B cell (primary cell): ENCODE measurements at regions not wholly inside any gene's neighbourhood (a gene's known extent, or its start where the extent isn't known, plus 50 kb on each side); places are given as distances from the start of the nearest gene placed in this dataset.

Experiments
- ATAC-seq: fragments of 200-7000 bp; cut with Tn5 transposase; one replicate; pipeline ENCODE4 v1.10.0; 2021; ENCODE audit warnings: low read depth, mild to moderate bottlenecking, moderate number of reproducible peaks, moderate library complexity
- CTCF ChIA-PET: fragments of 350-600 bp; sonication (Branson Sonifier 250); formaldehyde crosslinking; loops from one replicate; lab custom pipeline; 2021; ENCODE audit warnings: antibody characterized with exemption, inconsistent platforms; lab: Charles Lee
- POLR2A ChIA-PET: fragments of 350-600 bp; sonication (Branson Sonifier 250); formaldehyde crosslinking; loops from one replicate; lab custom pipeline; 2021; ENCODE audit warnings: antibody characterized with exemption; lab: Charles Lee
- DNase-seq: peaks from one replicate; pipeline ENCODE4 v3.0.0; 2013
- H2AFZ ChIP-seq: 2 replicates; pipeline ENCODE4 v1.6.1; 2012; ENCODE audit warnings: mild to moderate bottlenecking, low read depth, low read length; ENCODE audit not compliant: insufficient read depth, poor library complexity, severe bottlenecking
- H3K27ac ChIP-seq, 2 donors: 1 replicate in 1 of 2; 2 replicates in 1 of 2; pipeline ENCODE4 v1.5.1; 2012 to 2013; ENCODE audit warnings: low read length in 2 of 2, mild to moderate bottlenecking in 2 of 2, moderate library complexity in 1 of 2
- H3K27me3 ChIP-seq, 4 experiments: fragments of 200-600 bp in 1 of 4; sonication (generic) in 1 of 4; replicated peaks in 1 of 4; 1 replicate in 2 of 4; 2 replicates in 2 of 4; pipeline versions ENCODE4 v1.6.1 to v1.7.0; 2013 to 2016; ENCODE audit warnings: low read length in 3 of 4, mild to moderate bottlenecking in 2 of 4, mixed read lengths in 1 of 4, moderate library complexity in 1 of 4; ENCODE audit not compliant: insufficient read depth in 4 of 4, control insufficient read depth in 3 of 4; ENCODE audit errors: control extremely low read depth in 1 of 4
- H3K36me3 ChIP-seq, 2 experiments: replicated peaks in 1 of 2; 1 replicate in 1 of 2; 2 replicates in 1 of 2; pipeline versions ENCODE4 v1.6.1 to v1.7.1; 2013; ENCODE audit warnings: low read length in 1 of 2; ENCODE audit not compliant: insufficient read depth in 2 of 2, control insufficient read depth in 1 of 2; ENCODE audit errors: control extremely low read depth in 1 of 2, extremely low read depth in 1 of 2
- H3K4me1 ChIP-seq, 2 donors: fragments of 200-600 bp in 1 of 2; sonication (generic) in 1 of 2; 1 replicate in 1 of 2; 2 replicates in 1 of 2; pipeline versions ENCODE4 v1.5.1 to v1.6.1; 2013 to 2017; ENCODE audit warnings: low read length in 2 of 2; ENCODE audit not compliant: control insufficient read depth in 2 of 2, insufficient read depth in 2 of 2
- H3K4me2 ChIP-seq: replicated peaks from 2 replicates; pipeline ENCODE3; 2012; ENCODE audit warnings: mild to moderate bottlenecking, low read depth, low read length; ENCODE audit not compliant: poor library complexity, severe bottlenecking
- H3K4me3 ChIP-seq, 5 experiments: fragments of 200-600 bp in 1 of 5; sonication (generic) in 1 of 5; 1 replicate in 3 of 5; 2 replicates in 2 of 5; pipeline versions ENCODE4 v1.5.1 to v1.7.0; 2011 to 2016; ENCODE audit warnings: low read length in 4 of 5, mild to moderate bottlenecking in 4 of 5, low read depth in 2 of 5, control low read depth in 1 of 5, moderate library complexity in 1 of 5; ENCODE audit not compliant: insufficient read depth in 1 of 5; ENCODE audit errors: control extremely low read depth in 1 of 5, extremely low read depth in 1 of 5
- H3K79me2 ChIP-seq: fragments of 200-600 bp; sonication (generic); one replicate; pipeline ENCODE4 v1.6.0; 2016; ENCODE audit warnings: low read length; ENCODE audit not compliant: control insufficient read depth, insufficient read depth
- H3K9ac ChIP-seq: fragments of 200-600 bp; sonication (generic); 2 replicates; pipeline ENCODE4 v1.6.1; 2017; ENCODE audit warnings: mild to moderate bottlenecking, low read length, moderate library complexity
- H3K9me3 ChIP-seq, 3 donors: one replicate each; pipeline versions ENCODE4 v1.6.1 to v1.7.1; 2013; ENCODE audit warnings: low read length in 2 of 3; ENCODE audit not compliant: control insufficient read depth in 2 of 3, insufficient read depth in 1 of 3; ENCODE audit errors: control extremely low read depth in 1 of 3
- H4K20me1 ChIP-seq: 2 replicates; pipeline ENCODE4 v1.6.0; 2012; ENCODE audit warnings: mild to moderate bottlenecking, low read length; ENCODE audit not compliant: insufficient read depth, control insufficient read depth, poor library complexity, severe bottlenecking
- H3K27ac Mint-ChIP-seq: one replicate; pipeline ENCODE4 v1.8.0; 2021; ENCODE audit warnings: mixed read lengths
- H3K27me3 Mint-ChIP-seq: one replicate; pipeline ENCODE4 v1.8.0; 2021; ENCODE audit warnings: mixed read lengths
- H3K4me1 Mint-ChIP-seq: one replicate; pipeline ENCODE4 v1.8.0; 2021; ENCODE audit warnings: mixed read lengths
- H3K4me3 Mint-ChIP-seq: one replicate; pipeline ENCODE4 v1.8.0; 2021; ENCODE audit warnings: mixed read lengths
- H3K9me3 Mint-ChIP-seq: one replicate; pipeline ENCODE4 v1.8.0; 2022; ENCODE audit warnings: mixed read lengths; ENCODE audit not compliant: insufficient read depth
- CTCF ChIP-seq: fragments of 200-600 bp; IDR thresholded peaks from one replicate; pipeline ENCODE4 v1.8.0; 2022; ENCODE audit warnings: antibody characterized with exemption, mild to moderate bottlenecking
- EZH2 ChIP-seq: IDR thresholded peaks from 2 replicates; pipeline ENCODE4 v1.6.1; 2012; ENCODE audit warnings: borderline replicate concordance, low read depth, mild to moderate bottlenecking, moderate library complexity, low read length; ENCODE audit not compliant: insufficient read depth, poor library complexity, severe bottlenecking
- WGBS: methylation state at CpG from one replicate; pipeline ENCODE4 v1.1.5; 2013; ENCODE audit warnings: missing lambda C conversion rate; ENCODE audit not compliant: insufficient coverage; 5-methylcytosine and 5-hydroxymethylcytosine counted together
- intact Hi-C: fragments of 100-400 bp; cut with micrococcal nuclease; formaldehyde crosslinking; loops from one replicate; pipeline ENCODE4 v1.10.0; 2022

GRCh38 chrX:96382018-96382417, 302.6 kb upstream of the DIAPH2 start:
- Histone ChIP-seq H3K9ac (no peak overlapping the region), H3K36me3 (no peaks in the 10 kb centered on the region), H3K27me3 (no peaks in the 10 kb centered on the region), H4K20me1 (no peaks in the 10 kb centered on the region), H3K27ac (no peak overlapping the region), H3K4me2 (no peak overlapping the region), H3K4me3 (no peak overlapping the region), H2AFZ (no peak overlapping the region), H3K9me3 (no peaks in the 10 kb centered on the region), H3K4me1 (no peaks in the 10 kb centered on the region), H3K79me2 (no peaks in the 10 kb centered on the region)
- DNase-seq (no peak), ATAC-seq (no peak)
- H3K27me3 Mint-ChIP-seq = no peaks in the 10 kb centered on the region
- TF ChIP-seq EZH2 (no peak), CTCF (no peak)
- no peak overlapping the region for H3K4me3 Mint-ChIP-seq
- intact Hi-C loops = no loop called here
- CTCF ChIA-PET = no interaction called here
- H3K4me1 Mint-ChIP-seq = no peaks in the 10 kb centered on the region
- no peak overlapping the region for H3K27ac Mint-ChIP-seq
- POLR2A ChIA-PET = no interaction called here
- no peaks in the 10 kb centered on the region for H3K9me3 Mint-ChIP-seq

- Histone ChIP-seq H3K9me3 (no peaks in the 10 kb centered on the region), H3K4me1 (no peaks in the 10 kb centered on the region), H3K9ac (no peak overlapping the region), H4K20me1 (no peaks in the 10 kb centered on the region), H3K27me3 (no peaks in the 10 kb centered on the region), H2AFZ (no peak overlapping the region), H3K27ac (no peak overlapping the region), H3K36me3 (no peaks in the 10 kb centered on the region), H3K4me2 (no peak overlapping the region), H3K79me2 (no peaks in the 10 kb centered on the region), H3K4me3 (no peak overlapping the region)
- no peaks in the 10 kb centered on the region for H3K27me3 Mint-ChIP-seq
- ATAC-seq (no peak), DNase-seq (no peak)
- H3K4me3 Mint-ChIP-seq = no peak overlapping the region
- intact Hi-C loops = no loop called here
- no peak for TF ChIP-seq CTCF
- no peak for TF ChIP-seq EZH2
- no peaks in the 10 kb centered on the region for H3K4me1 Mint-ChIP-seq
- no peaks in the 10 kb centered on the region for H3K9me3 Mint-ChIP-seq
- ChIA-PET CTCF (no interaction called here), POLR2A (no interaction called here)
- whole genome bisulfite sequencing = no CpG with 5 or more reads among the region's 2 CpGs
- H3K27ac Mint-ChIP-seq = no peak overlapping the region
These were observed 301.2 kb upstream of the DIAPH2 start for GRCh38 chrX:96383428-96383827.
